NOMO-1 treated with DMSO at 0.1 percent for 48 hours (cell line): ENCODE measurements at regions not wholly inside any gene's neighbourhood (a gene's known extent, or its start where the extent isn't known, plus 50 kb on each side); places are given as distances from the start of the nearest gene placed in this dataset.

Source experiments
- DNase-seq: peaks from one replicate; lab custom pipeline; 2025; ENCODE audit not compliant: unreplicated experiment; lab: John Stamatoyannopoulos, UW

DNA sequence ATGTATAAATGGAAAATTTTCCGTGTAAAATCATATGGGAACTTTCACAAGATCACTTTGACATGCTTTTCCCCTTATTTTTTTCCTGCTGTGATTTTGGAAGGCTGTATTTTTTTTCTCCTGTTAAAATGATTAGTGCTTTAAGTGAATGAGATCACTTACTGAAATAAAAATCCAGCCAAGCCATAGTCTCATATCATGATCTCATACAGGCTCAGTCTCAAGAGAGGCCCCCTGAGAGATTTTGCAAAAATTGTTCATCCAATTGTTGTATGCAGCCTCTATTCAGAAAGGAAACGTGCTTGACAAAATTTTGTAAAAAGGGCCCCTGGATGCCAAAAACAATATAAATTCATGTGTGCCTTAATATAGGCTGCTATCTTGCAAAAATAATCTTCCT, 528.2 kb downstream of the HDGFL1 start:
- DNase-seq: no peak

DNA sequence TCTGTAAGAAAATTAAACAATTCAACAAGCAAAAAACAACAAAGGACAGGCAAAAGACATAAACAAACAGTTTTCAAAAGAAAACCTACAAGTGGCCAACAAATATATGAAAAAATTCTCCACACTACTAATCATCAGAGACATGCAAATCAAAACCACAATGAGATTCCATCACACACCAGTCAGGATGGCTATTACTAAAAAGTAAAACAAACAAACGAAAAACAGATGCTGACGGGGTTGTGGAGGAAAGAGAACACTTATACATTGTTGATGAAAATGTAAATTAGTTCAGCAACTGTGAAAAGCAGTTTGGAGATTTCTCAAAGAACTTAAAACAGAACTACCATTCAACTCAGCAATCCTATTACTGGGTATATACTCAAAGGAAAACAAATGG, 537.6 kb downstream of the HDGFL1 start:
- DNase-seq: no peak

DNA sequence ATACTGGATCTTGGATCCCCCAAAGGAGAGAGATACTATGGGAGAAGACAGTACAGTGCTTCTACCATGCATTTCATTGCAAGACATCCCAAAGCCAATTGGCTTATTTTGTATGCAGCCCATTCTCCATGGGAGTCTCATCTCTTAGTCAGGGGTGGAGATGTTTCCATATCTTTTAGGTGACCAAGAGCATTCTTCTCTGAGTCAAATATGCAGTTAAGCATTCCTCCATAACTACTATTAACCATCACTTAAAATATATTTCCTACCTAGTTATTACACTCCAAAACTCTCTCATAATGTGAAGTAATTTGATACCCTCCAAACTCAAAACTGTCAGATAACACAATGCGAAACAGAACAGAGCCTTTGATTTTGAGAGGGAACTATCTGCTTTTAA, 542.6 kb downstream of the HDGFL1 start:
- no peak for DNase-seq

DNA sequence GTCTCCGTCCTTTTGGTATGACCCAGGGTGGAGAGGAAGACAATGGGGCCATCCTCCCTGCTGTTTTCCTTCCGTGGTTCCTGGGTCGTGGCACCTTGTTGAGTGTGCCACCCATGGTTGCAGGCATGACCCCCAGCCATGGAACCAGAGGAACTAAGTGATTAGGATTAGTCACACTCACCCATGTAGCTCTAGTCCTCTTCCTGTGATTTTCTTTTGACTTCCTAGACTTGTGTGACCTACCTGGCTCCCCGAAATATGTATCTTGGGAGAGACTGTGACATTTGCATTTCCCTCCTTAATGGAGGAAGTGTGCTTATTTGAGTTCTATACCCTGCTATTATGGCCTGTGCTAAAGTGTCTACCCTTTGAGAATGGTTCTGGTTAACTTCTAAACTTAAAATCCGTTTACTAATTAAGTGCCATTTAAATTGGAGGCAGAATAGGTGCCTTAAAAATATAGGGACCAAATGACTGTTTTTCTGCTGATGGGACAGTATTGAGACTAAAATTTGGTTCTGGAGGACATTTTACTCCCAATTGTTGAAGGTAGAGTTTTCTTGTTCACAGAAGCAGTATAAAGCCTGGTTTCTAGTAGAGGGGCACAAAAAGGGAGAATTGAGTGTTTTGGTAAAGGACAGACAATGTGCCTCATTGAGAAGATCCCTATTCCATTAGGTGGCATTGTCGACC, 545.6 kb downstream of the HDGFL1 start:
- DNase-seq: no peak

DNA sequence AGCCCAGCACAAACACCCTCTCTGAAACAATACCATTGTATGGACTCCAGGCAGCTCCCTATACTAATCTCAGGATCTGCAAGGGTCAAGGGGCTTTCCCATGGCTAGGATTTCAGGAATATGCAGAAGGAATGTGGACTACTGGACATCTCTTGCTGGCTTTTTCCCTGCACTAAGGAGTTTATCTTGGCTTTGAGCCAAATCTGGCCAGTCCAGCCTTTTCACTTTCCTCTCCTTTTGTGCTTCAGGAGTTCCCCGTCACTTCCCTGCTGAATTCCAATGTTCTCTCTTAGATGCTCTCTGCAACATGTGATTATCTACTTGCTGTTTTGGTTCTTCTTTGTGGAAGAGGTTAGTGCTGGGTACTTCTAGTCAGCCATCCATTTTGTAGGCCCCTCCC, 568.2 kb downstream of the HDGFL1 start:
- no peak for DNase-seq

DNA sequence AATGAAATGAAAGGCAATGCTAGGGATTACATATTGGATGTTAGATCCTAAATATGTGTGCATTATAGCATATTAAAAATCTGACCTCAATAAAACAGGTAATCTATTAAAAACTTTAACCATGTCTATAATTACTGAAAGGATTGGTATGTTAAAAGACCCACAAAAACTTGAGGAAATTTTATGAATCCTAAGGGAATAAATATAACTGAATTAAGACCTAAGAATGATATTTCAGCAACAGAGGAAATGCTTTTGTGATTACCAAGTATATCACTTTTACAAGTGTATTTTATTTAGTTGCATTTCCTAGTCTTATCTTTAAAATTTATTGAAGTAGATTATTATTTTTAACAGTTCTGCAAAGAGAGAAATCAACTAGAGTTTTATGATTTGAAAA, 571.5 kb downstream of the HDGFL1 start:
- DNase-seq: no peak

DNA sequence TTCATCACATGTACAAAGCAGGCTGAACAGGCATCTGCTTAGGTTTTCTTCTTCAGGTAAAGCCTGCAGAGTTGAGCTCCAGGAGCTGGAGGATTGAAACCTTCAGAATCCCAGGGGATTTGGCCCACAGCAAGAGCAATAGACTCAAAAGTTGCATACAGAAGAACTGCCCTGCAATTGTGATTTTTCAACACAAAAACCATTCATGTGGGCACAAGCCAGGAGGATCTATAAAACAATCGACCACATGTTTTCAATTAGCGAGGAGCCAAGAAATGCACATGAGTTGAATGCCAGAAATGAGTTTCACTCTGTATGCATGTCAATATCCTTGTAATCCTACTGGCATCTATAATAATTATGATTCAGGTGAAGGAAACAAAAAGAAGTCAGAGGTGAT, 576.4 kb downstream of the HDGFL1 start:
- DNase-seq: no peak

DNA sequence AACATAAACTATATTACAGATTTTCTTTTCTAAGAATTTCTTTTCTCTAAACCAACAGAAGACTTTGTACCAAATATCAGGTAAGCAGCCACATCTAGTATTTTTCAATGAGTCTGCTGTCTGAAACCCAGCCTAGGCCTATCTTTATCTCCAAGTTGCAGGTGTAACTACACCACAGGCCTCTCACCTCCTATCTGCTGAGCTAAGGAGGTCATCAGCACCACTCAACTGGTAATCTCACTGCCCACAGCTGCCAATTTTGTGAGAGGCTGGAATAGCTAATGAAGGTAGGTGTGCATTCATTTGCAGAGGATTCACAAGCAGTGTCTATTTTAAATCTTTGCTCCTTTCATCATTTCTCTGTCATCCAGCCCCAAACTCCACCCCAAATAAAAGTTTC, 584.8 kb downstream of the HDGFL1 start:
- DNase-seq: no peak

DNA sequence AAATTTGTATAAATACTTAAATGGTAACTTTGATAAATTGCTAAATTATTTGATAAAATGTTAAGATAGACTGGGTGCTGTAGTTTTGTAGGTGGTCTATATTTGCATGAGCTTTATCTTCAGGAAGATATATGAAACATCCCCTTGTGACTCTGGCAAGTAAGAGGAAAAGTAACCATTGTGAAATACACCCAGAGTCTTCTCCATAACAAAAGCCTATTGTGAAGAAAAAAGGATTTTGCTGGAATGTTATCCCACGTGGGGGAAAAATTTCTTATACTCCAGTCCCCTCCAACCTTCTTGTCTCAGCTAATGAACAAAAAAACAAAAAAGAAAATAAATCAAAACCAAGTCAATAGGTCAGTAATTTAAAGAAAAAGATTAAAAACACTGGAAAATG, 600.7 kb downstream of the HDGFL1 start:
- no peak for DNase-seq

DNA sequence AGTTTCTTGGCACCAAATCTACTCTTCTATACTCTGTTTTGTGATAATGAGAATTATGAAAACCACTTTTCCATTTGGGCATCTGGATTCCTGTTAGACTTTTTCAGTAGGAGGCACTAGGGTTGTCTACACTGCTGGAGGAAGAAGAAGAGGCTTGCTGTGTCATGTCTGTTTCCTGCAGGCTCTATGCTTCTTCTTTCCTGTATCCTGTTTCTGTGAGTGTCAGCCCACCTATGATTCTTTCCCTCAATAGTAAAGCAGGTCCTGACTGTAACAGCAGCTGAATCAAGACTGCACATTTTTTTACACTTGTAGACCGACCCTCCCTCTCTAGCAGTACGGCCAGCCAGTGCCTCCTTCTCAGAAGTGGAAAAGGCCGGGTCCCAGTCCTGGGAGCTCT, 603.9 kb downstream of the HDGFL1 start:
- no peak for DNase-seq

DNA sequence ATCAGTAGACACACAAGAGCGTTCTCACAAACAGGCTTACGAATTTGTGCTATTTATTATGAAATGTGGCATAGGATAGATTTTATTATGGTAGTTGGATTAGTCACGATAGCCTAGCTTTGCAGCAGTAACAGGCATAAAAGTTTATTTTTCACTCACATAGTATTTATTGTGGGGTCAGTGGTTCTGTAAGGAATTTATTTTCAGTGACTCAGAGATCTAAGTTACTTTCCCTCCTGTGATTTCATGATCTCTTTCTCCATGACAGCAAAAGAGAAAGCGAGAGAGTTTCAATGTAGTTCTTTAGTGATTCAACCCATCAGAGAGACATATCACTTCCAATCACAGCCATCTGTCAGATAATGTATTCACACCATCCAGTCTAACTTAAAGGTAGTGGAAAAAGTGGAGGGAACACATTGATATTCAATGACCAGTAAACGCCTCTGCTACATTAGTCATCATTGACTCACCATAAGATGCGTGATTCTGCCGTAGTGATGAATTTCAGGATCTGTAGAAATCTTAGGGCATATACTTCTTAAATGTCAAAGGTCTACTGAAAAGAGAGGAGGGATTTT, 605.5 kb downstream of the HDGFL1 start:
- DNase-seq: no peak

DNA sequence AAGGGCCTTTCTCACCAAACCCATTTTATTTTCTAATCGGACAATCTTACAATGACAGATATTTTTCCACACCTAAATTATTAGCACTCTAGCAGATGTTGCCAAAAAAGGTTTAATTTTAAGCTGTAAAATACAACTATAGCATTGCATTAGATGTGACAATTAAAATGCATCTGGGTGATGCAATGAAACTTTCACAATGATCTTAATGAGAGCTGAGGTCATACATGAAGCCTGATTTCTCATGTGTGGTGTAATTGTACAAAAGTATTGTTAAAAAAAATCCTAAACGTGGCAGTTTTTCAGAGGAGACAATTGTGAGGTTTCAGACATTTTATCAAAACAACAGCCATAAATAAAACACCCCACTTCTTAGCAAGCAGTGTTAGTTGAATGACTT, 606.0 kb downstream of the HDGFL1 start:
- DNase-seq: no peak

DNA sequence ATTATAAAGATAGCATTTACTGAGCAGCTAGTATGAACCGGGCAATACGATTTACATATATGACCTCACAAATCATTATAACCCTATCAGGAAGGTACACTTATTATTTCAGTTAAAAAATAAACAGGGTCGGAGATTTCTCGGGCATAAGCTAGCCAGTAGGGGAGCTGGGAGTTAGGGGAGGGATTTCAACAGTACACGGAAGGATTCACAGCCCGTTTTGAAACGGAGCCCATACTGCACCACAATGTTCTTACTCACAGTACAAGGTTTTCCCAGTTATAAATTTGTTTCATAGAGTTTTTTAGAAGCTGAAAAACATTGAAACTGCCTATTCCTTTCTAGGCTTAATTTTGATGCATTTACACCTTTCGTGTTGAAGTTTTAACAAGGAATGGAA, 607.1 kb downstream of the HDGFL1 start:
- DNase-seq: no peak

DNA sequence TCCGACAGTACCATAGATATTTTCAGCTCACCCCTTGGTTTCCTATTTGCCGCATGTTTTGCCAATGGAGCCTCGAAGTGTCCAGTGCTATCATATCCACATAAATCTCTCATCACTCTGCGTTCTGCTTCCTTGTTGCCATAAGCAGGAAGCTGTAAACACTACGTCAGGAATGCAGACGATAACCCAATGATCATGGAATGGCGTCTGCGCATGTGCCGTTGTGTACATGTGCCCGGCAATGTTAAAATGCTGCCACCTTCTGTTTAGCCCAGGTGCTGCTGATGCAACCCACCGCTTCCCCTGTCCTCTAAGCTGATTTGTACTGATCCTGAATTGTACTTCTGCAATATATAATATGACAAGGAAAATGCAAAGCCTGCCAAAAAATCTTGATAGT, 607.5 kb downstream of the HDGFL1 start:
- DNase-seq: no peak

DNA sequence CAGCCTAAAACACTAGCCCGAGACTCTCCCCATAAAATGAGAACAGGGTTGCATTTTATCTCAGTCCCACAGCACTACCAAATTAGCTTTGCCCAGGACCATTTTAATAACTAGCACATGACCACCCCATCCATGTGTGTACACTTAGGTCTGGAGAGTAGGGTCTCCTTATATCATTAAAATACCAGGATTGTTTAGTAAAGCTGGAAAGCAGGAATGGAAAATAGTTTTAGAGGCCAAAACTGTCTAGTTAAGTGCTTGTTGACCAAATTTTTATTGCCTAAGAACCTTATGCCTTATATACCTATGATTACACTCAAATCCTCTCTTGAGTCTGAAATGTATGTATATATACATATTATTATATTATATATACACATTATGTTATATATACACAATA, 608.4 kb downstream of the HDGFL1 start:
- DNase-seq: no peak

DNA sequence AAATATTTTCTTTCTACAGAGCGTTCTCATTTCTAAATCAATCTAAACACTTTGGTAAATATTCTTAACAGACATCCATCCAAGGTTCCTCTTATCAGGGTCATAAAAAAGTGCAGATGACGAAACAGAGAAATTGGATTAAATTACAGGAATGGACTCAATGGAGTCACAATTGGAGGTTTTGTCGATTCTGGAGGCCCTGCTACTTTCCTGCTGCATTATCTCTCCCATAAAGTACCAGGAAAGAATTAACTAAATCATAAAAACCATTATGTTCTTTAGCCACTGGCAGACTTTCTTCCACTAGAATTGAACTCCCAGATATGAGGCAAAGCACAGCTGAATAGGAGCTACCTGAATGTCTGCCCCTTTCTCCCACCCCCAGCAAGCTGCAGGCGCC, 610.6 kb downstream of the HDGFL1 start:
- DNase-seq: no peak

DNA sequence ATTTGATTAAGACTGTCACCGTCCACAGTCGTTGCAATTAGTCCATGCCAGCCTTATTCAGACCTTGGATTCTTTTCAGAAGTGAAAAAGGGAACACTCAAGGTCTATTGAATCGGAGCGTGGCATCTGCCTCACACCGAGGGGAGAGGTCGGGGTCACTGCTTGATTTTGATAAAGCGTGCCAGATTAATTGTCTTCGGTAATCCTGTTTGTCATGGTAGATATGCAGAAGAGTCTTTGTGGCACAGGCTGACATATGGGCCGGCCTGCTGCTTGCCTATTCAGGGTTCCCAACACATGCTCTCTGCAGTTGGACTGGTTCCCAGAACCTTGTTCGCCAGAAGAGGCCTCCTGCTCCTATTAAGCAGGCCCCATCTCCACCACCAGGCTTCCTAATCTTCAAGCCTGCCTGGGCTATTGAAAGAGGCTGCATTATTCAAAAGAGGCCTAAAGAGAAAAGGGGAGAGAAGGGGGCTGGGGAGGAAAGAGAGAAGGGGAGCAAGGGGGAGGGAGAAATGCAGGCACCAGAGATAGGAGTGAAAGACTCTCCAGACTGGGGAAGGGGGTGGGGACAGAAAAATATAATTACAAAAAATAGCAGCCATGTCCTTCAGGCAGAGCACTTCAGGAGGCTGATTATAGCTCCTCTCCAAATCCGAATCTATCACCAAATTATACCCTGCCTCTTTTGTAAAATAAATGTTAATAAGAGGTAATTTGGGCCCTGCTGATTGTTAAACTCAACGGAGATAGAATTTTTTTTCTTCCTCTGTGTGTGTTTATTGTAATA, 611.3 kb downstream of the HDGFL1 start:
- DNase-seq: no peak

DNA sequence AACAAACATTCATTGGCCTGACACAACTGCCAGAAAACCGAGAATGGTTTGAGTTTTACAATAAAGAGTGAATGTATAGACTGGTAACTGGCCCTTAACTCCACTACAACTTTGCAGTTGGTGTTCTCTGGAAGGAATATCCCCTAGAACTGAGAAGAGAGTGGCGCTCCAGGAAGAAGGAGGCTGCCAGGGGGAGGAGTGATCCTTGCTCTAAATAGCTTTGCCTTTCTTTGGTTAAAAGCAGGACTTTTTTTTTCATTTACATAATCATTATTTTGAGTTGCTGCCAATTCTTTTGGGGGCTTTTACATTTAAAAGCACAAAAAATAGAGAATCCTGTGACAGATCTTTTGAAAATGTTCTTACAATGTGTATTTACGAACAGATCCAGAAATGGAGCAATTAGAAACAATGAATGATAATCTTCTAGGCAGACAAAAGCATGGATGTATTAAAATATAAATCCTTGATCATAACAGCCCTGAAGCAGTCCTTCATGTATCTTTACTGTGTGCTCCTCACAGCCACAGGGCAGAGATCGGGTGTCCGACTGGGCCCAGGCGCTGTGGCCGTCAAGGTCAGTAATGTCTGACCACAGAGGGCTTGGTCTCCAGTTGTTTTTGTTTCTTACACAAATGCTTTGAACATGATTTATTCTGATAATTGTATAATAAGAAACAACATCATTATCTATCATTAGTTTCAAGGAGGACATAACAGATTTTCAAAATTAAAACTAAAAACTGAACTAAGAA, 612.2 kb downstream of the HDGFL1 start:
- no peak for DNase-seq

DNA sequence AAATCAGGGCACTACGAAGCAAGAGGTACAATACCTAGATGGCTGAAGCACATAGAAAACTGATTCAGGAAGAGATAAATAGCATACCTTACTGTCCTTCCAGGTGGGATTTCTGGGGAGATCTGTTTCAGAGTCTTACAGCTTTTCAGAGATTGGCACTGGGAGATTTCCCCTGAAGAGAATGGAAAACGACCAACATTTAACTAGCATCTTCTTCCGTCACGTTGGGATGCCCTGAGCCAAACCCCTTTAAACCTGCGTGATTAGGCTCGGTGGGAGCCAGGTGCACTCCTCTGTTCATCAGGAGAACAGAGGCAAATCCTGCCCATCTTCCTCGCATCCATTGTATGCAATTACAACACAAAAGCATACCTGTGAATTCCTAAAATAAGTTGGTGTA, 614.5 kb downstream of the HDGFL1 start:
- no peak for DNase-seq

DNA sequence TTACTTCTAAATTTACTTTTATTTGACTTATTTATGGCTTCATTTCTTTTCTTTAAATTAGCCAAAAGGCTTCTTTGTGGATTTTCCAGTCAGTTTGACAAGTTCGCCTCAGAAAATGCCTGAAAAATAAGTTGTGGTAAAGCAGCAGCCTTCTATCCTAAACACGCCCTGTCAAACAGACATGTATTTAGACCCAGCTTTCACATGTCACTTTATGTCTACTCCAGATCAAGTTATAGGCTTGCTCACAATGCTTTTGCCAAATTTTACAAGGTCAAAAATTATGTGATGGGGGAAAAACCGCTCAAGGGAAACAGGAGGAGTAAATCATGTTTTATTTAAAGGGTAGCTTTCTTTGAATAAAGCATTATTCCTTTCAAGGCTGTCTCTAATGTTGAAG, 615.0 kb downstream of the HDGFL1 start:
- DNase-seq: no peak

DNA sequence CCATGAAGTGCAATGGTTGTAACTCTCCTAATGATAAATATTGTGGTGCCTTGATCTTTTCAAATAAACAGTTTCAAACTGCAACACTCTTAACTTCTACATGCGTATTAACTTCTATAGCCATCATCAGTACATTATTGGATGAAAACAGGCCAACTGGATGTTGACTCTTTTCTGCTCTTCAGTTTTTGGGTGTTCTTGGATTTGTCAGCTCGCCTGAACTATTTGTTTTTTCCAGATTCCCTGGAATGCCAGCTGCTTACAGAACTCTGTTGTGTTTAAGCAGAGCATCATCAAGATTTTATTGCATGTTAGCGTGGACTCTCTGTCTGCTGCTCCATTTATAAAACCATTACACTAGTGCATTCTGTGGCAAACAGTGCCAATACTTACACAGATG, 626.1 kb downstream of the HDGFL1 start:
- DNase-seq: no peak

DNA sequence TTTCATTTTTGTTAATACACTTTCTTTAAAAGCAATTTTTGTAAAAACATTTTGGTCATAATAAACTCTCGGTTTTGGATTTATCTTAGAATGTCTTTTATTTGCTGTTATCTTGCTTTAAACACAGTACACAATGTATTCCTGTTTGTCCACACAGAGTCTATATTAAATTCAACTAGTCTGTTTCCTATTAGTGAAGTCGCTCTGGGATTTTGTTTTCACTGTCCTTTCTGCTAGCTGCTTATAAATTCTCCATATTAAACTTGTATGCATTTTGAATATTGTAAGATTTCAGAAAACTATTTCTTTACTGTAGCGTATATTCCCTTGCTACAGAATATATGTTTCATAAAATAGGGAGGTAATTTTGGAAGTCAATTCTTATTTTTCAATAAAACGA, 630.2 kb downstream of the HDGFL1 start:
- no peak for DNase-seq
